ENCODE measurements at regions not wholly inside any gene's neighbourhood (a gene's known extent, or its start where the extent isn't known, plus 50 kb on each side); places are given as distances from the start of the nearest gene placed in this dataset.

DNA sequence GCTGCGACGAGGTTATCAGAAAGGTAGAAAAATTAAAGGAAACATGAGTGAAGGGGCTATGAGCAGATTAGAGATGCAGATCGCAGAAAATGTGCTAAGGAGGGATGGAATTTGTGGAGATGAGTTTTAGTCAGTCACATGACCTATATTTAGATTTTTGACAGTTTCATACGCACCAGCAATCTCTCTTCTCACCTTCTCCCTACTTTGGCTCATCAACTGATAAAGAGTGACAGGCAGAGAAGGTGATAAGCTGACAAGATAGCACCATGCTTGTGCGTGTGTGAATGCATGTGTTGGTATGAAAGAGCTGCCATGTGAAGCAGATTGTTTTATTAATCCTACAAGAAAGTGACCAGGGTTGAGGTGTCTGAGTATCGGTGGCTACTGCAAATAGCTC, 252.6 kb downstream of the RAP2A start:
- TF ChIP-seq ZMYM3 (CRISPR knock-in tag; IDR thresholded peaks at IDR 0.05), result no peak
- TF ChIP-seq, protein P1, sequence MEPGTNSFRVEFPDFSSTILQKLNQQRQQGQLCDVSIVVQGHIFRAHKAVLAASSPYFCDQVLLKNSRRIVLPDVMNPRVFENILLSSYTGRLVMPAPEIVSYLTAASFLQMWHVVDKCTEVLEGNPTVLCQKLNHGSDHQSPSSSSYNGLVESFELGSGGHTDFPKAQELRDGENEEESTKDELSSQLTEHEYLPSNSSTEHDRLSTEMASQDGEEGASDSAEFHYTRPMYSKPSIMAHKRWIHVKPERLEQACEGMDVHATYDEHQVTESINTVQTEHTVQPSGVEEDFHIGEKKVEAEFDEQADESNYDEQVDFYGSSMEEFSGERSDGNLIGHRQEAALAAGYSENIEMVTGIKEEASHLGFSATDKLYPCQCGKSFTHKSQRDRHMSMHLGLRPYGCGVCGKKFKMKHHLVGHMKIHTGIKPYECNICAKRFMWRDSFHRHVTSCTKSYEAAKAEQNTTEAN (CRISPR knock-in tag; conservative IDR thresholded peaks at IDR 0.05), result no peak
- TF ChIP-seq, protein P2, sequence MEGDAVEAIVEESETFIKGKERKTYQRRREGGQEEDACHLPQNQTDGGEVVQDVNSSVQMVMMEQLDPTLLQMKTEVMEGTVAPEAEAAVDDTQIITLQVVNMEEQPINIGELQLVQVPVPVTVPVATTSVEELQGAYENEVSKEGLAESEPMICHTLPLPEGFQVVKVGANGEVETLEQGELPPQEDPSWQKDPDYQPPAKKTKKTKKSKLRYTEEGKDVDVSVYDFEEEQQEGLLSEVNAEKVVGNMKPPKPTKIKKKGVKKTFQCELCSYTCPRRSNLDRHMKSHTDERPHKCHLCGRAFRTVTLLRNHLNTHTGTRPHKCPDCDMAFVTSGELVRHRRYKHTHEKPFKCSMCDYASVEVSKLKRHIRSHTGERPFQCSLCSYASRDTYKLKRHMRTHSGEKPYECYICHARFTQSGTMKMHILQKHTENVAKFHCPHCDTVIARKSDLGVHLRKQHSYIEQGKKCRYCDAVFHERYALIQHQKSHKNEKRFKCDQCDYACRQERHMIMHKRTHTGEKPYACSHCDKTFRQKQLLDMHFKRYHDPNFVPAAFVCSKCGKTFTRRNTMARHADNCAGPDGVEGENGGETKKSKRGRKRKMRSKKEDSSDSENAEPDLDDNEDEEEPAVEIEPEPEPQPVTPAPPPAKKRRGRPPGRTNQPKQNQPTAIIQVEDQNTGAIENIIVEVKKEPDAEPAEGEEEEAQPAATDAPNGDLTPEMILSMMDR (CRISPR knock-in tag; IDR thresholded peaks at IDR 0.05), result no peak
- TF ChIP-seq POLR2AphosphoS5 (IDR thresholded peaks at IDR 0.05; ENCODE audit: low read depth, low read length), result no peak
